BE2C (cell line): ENCODE measurements at regions not wholly inside any gene's neighbourhood (a gene's known extent, or its start where the extent isn't known, plus 50 kb on each side); places are given as distances from the start of the nearest gene placed in this dataset.

Source experiments
- DNase-seq: peaks from one replicate; pipeline ENCODE4 v3.0.0-alpha.2; 2020
- H3K27me3 ChIP-seq: fragments of 250-450 bp; sonication (Bioruptor Pico); 2 replicates; pipeline ENCODE4 v1.5.1; 2020; ENCODE audit warnings: mild to moderate bottlenecking
- H3K36me3 ChIP-seq: fragments of 250-450 bp; sonication (Bioruptor Pico); 2 replicates; pipeline ENCODE4 v1.5.1; 2020; ENCODE audit warnings: mild to moderate bottlenecking
- H3K4me1 ChIP-seq: fragments of 250-450 bp; sonication (Bioruptor Pico); 2 replicates; pipeline ENCODE4 v1.5.1; 2020
- H3K4me3 ChIP-seq: 2 replicates; pipeline ENCODE4 v1.5.1; 2011; ENCODE audit warnings: low read depth, low read length
- H3K9me3 ChIP-seq: fragments of 250-450 bp; sonication (Bioruptor Pico); 2 replicates; pipeline ENCODE4 v1.5.1; 2020
- CTCF ChIP-seq: IDR thresholded peaks from 2 replicates; pipeline ENCODE4 v1.5.1; 2012; ENCODE audit warnings: mild to moderate bottlenecking, low read depth, low read length

GRCh38 chr2:12988279-12988678 lies 271.5 kb downstream of the TRIB2 start:
- TF ChIP-seq CTCF: no peak
- Histone ChIP-seq H3K4me3 (no peak overlapping the region), H3K27me3 (no peaks in the 10 kb centered on the region), H3K4me1 (no peaks in the 10 kb centered on the region), H3K36me3 (no peaks in the 10 kb centered on the region), H3K9me3 (no peaks in the 10 kb centered on the region)
- DNase-seq: no peak

- DNase-seq: no peak
- no peaks in the 10 kb centered on the region for H3K36me3 ChIP-seq
- H3K4me1 ChIP-seq: no peaks in the 10 kb centered on the region
- TF ChIP-seq CTCF: peak; percentile 46
- H3K4me3 ChIP-seq: no peak overlapping the region
- H3K27me3 ChIP-seq: no peaks in the 10 kb centered on the region
- no peaks in the 10 kb centered on the region for H3K9me3 ChIP-seq
These were observed 273.8 kb downstream of the TRIB2 start for GRCh38 chr2:12990523-12990922.

- no peaks in the 10 kb centered on the region for H3K9me3 ChIP-seq
- H3K27me3 ChIP-seq: no peaks in the 10 kb centered on the region
These were observed 281.9 kb downstream of the TRIB2 start for GRCh38 chr2:12998685-12999084.

GRCh38 chr2:13000664-13001363 lies 284.1 kb downstream of the TRIB2 start:
- H3K9me3 ChIP-seq: no peaks in the 10 kb centered on the region
- no peaks in the 10 kb centered on the region for H3K27me3 ChIP-seq
- peaks cover 25% of the 10 kb centered on the region for H3K4me1 ChIP-seq
- H3K4me3 ChIP-seq: 0 out of 2 replicates have a peak overlapping the region, but pooled peaks have one; percentile 5
- H3K36me3 ChIP-seq: no peaks in the 10 kb centered on the region
- no peak for TF ChIP-seq CTCF
- DNase-seq: peak; percentile 25

More at GRCh38 chr2:12998685-12999084, 281.9 kb downstream of the TRIB2 start:
- Histone ChIP-seq H3K36me3 (no peaks in the 10 kb centered on the region), H3K4me3 (no peak overlapping the region), H3K4me1 (peaks cover 11% of the 10 kb centered on the region)
- TF ChIP-seq CTCF: no peak
- DNase-seq: no peak

- no peak for DNase-seq
- TF ChIP-seq CTCF: no peak
These were observed 284.7 kb downstream of the TRIB2 start for GRCh38 chr2:13001408-13001807.

GRCh38 chr2:13002536-13003331 lies 286.0 kb downstream of the TRIB2 start:
- H3K4me3 ChIP-seq: no peak overlapping the region
- TF ChIP-seq CTCF: no peak
- no peak for DNase-seq
- H3K27me3 ChIP-seq: no peaks in the 10 kb centered on the region
- H3K4me1 ChIP-seq: peaks cover 31% of the 10 kb centered on the region
- H3K36me3 ChIP-seq: no peaks in the 10 kb centered on the region
- no peaks in the 10 kb centered on the region for H3K9me3 ChIP-seq

More at GRCh38 chr2:13001408-13001807, 284.7 kb downstream of the TRIB2 start:
- no peaks in the 10 kb centered on the region for H3K9me3 ChIP-seq
- no peaks in the 10 kb centered on the region for H3K36me3 ChIP-seq
- no peak overlapping the region for H3K4me3 ChIP-seq
- no peaks in the 10 kb centered on the region for H3K27me3 ChIP-seq
- peaks cover 31% of the 10 kb centered on the region for H3K4me1 ChIP-seq
